CMK (cell line): ENCODE measurements at regions not wholly inside any gene's neighbourhood (a gene's known extent, or its start where the extent isn't known, plus 50 kb on each side); places are given as distances from the start of the nearest gene placed in this dataset.

Experiments
- DNase-seq: peaks from one replicate; pipeline ENCODE4 v3.0.0-alpha.2; 2010; ENCODE audit warnings: low read depth

GRCh38 chr12:82174383-82174782 lies 183.8 kb downstream of the CCDC59 start:
- DNase-seq, result no peak

GRCh38 chr12:82149045-82149444 lies 209.1 kb downstream of the CCDC59 start:
- no peak for DNase-seq

GRCh38 chr12:82146740-82147139 lies 211.4 kb downstream of the CCDC59 start:
- no peak for DNase-seq

GRCh38 chr12:82144505-82144904 lies 213.7 kb downstream of the CCDC59 start:
- DNase-seq, result no peak

DNA sequence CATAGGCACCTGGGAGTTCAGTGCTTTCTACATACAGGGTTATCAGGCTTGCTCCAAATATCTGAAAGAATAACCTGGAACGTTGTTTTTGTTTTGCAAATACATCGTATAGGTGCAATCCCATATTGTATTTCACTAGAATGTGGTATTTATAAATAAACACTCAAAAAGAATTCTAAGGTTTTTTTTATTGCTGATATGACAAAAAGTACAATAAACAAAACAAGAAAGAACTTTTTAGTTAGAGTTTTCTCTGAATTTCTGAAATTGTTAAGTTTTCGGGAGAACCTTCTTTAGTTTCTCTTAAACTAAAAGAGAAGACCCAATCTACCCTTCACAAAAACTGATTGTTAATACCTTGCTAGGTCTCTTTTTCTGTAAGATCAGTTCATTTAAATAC lies 225.8 kb downstream of the CCDC59 start:
- no peak for DNase-seq

DNA sequence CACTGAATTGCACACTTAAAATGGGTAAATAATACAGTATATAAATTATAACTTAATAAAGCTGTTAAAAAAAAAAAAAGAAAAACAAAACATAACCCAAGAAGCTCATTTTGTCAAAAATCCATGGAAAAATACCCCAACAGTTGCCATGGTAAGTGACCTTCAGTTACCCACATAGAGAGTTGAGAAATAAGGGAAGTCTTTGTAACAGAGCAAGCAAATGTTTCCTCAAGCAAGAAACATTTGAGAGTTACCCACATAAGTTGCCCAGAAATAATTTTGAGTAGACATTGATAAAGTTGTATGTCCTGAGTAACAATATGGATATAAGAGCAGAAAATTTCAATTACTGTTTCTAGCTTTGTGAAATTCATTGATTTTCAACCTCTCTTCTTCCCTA lies 227.4 kb downstream of the CCDC59 start:
- no peak for DNase-seq

DNA sequence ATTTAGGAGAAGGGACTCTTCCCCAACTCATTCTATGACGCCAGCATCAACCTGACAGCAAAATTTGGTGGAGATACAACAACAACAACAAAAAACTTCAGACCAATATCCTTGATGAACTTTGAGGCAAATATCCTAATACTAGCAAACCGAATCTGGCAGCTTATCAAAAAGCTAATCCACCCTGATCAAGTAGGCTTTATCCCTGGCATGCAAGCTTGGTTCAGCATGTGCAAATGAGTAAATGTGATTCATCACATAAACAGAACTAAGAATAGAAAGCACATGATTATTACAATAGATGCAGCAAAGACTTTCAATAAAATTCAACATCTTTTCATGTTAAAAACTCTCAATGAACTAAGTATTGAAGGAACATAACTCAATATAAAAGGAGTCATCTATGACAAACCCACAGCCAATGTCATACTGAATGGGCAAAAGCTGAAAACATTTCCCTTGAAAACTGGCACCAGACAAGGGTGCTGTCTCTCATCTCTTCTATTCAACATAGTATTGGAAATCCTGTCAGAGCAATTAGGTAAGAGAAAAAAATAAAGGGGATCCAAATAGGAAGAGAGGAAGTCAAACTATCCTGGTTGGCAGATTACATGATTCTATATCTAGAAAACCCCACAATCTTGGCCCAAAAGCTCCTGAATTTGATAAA lies 233.3 kb downstream of the CCDC59 start:
- no peak for DNase-seq

- DNase-seq, result no peak
Measured at GRCh38 chr12:82121545-82121944, 236.6 kb downstream of the CCDC59 start.

DNA sequence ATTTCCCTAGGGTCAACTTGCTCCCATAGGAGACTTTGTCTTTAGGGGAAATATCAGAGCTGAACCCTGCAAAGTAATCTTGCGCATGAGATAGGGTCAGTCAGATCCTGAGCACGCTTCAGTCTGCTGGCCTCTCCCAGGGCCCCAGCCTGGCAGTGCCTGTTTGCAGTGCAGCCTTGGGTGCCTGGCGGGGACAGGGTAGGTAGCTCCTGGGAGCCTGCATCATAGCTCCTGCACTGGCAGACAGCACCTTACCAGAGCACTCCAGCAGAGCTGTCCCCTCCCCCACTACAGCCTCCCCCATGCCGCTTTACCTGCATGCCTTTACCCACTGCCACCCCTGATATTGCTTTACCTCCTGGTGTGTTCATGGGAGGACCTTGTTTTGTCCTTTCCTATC lies 237.3 kb downstream of the CCDC59 start:
- DNase-seq, result no peak

DNA sequence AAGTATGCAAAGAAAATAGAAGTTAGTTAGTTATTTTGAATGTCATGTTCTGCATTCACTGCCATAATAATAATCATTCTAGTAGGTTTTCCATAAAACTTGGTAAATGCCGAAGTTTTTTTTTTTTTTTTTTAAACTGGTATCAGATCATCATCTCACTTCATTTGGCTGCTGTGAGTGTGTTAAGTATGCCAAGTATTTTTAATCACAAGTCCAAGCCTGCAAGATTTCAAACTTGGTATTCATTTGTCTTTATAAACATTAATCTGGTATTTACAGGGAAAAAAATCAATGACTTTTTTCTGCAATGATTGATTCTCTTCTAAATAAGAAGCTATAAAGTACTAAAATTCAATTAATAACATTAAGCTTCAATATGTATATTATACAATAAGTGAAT lies 248.9 kb downstream of the CCDC59 start:
- DNase-seq, result no peak

DNA sequence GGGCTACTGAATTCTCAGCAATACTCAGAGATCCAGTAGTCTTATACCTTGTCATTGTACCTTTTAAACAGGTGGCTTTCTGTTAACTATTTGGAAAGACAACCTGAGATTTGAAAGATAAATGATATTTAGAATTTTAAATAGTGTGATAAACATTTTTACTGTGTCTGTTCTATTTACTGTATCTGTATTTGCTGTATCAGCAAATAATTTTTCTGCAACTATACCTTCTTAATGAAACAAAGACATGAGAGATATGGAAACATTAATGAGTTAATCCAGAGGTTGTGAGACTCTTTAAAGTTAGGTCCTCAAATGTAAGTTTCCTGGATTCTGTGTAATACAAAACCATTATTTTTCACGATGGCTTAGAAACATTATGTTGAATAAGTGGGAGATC lies 249.6 kb downstream of the CCDC59 start:
- no peak for DNase-seq

DNA sequence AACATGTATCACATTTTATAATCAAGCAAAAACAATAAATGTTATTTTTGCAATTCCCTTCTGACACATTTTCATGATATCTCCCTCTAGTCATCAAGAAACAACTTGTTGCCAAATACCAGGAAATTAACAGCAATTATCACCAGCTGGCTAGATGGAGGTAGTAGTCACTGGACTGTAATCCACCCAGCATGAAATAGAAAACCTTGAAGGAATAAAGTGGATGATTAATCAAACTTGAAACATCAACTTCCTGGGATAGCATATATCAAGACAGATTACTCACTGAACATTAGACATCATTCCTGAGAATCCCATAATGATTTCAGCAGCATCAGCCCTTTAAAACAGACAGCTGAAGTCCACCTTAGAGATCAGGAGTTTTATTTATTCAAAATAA lies 259.0 kb downstream of the CCDC59 start:
- no peak for DNase-seq

DNA sequence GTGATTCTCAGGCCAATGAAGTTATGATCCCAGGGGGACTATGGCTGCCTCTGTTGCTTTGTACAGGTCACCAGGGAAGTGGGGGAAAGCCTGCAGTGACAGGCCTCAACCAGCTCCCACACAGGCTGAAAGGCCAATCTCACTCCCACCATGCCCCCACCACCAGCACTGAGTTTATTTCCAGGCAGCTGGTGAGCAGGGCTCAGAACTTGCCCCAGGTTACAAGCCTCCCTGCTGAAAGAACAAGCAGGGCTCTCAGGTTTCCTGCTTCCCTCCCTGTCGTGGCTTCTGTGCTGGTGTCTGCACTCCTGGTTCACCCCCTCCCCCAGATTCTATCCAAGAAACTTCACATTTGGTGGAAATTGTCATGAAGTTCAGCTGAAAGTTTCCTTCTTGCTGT lies 260.3 kb downstream of the CCDC59 start:
- DNase-seq, result no peak

- no peak for DNase-seq
Measured at GRCh38 chr12:82097438-82097837, 260.7 kb downstream of the CCDC59 start.

- DNase-seq, result no peak
Measured at GRCh38 chr12:82090165-82090564, 268.0 kb downstream of the CCDC59 start.

DNA sequence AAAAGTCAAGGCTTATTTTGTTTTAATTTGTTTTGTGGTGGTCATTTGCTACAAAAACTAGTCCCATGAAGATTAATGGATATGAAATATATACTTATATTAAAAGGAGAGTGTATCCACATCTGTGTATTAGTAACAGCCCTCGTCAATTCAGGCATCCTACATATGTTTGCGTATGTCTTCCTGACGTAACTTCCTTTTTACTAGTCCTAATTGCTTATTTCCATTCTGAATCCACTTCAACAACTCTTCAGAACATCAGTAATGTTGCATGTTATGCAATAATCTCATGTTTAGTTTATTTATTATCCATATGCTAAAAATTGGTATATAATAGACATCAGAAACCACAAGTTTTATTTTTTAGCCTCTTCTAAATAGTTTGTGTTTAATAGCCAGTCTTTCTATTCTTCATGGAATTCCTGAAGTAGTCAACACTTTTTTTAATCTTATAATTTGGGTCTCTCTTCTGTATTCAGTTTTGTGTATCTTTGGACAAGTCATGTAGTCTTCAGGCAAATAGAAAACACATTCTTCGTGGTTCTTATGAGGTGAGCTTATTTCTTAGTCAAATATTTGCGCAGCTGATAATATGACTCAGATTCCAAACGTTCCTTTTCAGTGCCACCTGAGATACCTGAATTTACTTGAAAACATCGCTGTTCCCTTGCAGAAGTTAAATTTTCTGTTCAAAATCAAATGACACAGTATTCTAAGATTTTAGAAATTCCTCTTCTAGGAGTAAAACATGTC lies 268.6 kb downstream of the CCDC59 start:
- DNase-seq, result no peak

DNA sequence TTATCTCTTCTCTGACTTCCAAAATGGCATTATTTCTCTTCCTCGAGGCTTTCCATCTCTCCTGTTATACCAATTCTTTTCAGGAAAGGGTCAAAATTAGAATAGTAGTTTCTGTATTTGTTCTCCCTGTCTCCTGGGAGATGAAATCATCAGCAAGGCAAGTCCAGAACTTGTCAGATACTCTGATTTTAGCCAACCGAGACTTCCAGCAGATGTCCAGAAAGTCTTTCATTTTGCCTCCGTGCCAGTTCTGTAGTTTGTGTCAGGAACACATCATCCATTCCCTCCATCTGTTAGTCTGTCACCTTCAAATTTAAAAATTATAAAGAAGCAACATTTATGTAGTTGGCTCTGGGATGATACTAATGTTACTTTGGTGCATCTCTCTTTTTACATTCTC lies 275.7 kb downstream of the CCDC59 start:
- no peak for DNase-seq

DNA sequence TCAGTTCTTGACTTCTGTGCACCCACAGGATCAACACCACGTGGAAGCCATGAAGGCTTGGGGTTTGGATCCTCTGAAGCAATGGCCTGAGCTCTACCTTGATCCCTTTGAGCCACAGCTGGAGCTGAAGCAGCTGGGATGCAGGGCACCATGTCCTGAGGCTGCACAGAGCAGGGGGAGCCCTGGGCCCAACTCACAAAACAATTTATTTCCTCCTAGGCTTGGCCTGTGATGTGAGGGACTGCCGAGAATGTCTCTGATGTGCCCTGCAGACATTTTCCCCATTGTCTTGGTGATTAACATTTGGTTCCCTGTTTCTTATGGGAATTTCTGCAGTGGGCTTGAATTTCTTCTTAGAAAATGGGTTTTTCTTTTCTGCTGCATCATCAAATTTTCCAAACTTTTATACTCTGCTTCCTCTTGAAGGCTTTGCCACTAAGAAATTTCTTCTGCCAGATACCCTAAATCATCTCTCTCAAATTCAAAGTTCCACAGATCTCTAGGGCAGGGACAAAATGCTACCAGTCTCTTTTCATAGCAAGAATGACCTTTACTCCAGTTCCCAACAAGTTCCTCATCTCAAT lies 288.2 kb downstream of the CCDC59 start:
- DNase-seq, result no peak

- DNase-seq, result no peak
Measured at GRCh38 chr12:82058197-82058596, 299.0 kb upstream of the PPFIA2 start.

DNA sequence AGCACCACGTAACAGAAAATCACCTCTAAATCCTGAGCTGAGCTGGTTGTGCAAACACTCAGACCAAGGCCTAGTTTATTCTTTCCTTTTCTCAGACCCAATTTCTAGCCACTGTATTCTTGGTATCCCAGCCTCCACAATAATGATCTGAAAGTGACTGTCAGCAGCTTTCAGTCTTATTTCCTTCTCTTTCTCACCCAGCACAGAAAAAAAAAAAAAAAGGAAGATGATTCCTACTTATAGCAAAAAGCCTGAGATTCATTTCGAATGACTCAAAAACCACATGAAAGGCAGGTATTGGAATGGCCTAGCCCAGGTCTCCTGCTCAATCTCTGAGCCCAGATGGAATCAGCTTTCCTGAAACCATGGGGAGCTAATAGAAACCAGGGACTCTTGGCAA lies 298.6 kb upstream of the PPFIA2 start:
- no peak for DNase-seq

- DNase-seq, result no peak
Measured at GRCh38 chr12:82055391-82055790, 296.2 kb upstream of the PPFIA2 start.

GRCh38 chr12:82054566-82054965 lies 295.4 kb upstream of the PPFIA2 start:
- no peak for DNase-seq

DNA sequence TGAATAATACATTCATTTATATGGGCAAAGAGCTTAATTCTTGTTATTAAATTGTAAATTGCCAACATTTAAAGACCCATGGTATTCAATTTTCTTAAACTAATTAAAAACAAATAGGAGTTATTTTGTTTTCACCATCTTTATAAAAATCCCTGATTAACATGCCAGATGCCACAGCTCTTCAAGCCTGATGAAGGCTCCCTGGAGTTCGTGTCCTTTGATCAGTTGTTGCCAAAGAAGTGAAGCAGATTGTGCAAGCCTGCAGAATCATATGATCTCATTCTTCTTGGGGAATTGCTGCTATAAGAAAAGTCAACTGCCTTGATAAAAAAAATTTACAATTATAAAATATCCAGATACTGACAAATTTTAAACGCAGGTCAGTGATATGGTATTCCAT lies 288.3 kb upstream of the PPFIA2 start:
- DNase-seq, result no peak
